Brain microvascular endothelial cell (primary cell): ENCODE measurements at regions not wholly inside any gene's neighbourhood (a gene's known extent, or its start where the extent isn't known, plus 50 kb on each side); places are given as distances from the start of the nearest gene placed in this dataset.
"Not testable (repeated sequence)": the region's sequence is repeated elsewhere in the genome, so short reads cannot be mapped to it uniquely, and the experiment has no call there.

ENCODE experiments used
- DNase-seq: peaks from one replicate; pipeline ENCODE4 v3.0.0-alpha.2; 2020
- H3K27ac ChIP-seq: fragments of 250-450 bp; sonication (Bioruptor Pico); 2 replicates; pipeline ENCODE4 v1.5.1; 2020; ENCODE audit warnings: mild to moderate bottlenecking, moderate library complexity
- H3K27me3 ChIP-seq: fragments of 250-450 bp; sonication (Bioruptor Pico); replicated peaks from 2 replicates; pipeline ENCODE4 v1.5.1; 2020; ENCODE audit warnings: mild to moderate bottlenecking
- H3K36me3 ChIP-seq: fragments of 250-450 bp; sonication (Bioruptor Pico); replicated peaks from 2 replicates; pipeline ENCODE4 v1.5.1; 2020; ENCODE audit warnings: mild to moderate bottlenecking
- H3K4me3 ChIP-seq: 2 replicates; pipeline ENCODE4 v1.5.1; 2011; ENCODE audit warnings: low read depth, mild to moderate bottlenecking, control low read depth, low read length, moderate library complexity
- in situ Hi-C: cut with HindIII; loops from 2 replicates; pipeline ENCODE4 v1.10.0; 2017; ENCODE audit warnings: low sequenced_read_pairs, low pct_ligation_motif_present
- TF ChIP-seq, protein P1 (sequence below): IDR thresholded peaks from 2 replicates; pipeline ENCODE4 v1.5.1; 2011; ENCODE audit warnings: low read depth, mild to moderate bottlenecking, moderate library complexity, low read length, control low read depth, inconsistent platforms; ENCODE audit errors: missing control alignments

DNA sequence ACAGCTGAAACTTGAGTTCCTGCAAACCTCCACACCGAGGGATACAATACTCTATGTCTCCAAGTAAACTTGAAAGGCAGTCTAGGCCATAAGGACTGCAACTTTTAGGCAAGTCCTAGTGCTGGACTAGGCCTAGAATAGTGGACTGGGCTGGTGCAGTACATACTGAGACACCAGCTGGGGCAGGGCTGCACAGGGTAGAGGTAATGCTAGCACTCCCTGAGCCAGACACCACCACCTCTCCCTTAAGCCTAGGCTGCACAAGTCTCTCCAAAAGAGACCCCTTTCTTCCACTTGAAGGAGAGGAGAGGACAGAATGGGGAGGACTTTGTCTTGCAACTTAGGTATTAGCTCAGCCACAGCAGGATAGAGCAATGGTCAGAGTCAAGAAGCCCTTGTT lies 65.7 kb upstream of the PTPRK start:
- in situ Hi-C loops: no loop called here
- Histone ChIP-seq H3K36me3 (no peaks in the 10 kb centered on the region), H3K4me3 (no peak overlapping the region), H3K27ac (no peak overlapping the region), H3K27me3 (no peaks in the 10 kb centered on the region)
- TF ChIP-seq, protein P1, sequence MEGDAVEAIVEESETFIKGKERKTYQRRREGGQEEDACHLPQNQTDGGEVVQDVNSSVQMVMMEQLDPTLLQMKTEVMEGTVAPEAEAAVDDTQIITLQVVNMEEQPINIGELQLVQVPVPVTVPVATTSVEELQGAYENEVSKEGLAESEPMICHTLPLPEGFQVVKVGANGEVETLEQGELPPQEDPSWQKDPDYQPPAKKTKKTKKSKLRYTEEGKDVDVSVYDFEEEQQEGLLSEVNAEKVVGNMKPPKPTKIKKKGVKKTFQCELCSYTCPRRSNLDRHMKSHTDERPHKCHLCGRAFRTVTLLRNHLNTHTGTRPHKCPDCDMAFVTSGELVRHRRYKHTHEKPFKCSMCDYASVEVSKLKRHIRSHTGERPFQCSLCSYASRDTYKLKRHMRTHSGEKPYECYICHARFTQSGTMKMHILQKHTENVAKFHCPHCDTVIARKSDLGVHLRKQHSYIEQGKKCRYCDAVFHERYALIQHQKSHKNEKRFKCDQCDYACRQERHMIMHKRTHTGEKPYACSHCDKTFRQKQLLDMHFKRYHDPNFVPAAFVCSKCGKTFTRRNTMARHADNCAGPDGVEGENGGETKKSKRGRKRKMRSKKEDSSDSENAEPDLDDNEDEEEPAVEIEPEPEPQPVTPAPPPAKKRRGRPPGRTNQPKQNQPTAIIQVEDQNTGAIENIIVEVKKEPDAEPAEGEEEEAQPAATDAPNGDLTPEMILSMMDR: no peak
- DNase-seq: no peak

DNA sequence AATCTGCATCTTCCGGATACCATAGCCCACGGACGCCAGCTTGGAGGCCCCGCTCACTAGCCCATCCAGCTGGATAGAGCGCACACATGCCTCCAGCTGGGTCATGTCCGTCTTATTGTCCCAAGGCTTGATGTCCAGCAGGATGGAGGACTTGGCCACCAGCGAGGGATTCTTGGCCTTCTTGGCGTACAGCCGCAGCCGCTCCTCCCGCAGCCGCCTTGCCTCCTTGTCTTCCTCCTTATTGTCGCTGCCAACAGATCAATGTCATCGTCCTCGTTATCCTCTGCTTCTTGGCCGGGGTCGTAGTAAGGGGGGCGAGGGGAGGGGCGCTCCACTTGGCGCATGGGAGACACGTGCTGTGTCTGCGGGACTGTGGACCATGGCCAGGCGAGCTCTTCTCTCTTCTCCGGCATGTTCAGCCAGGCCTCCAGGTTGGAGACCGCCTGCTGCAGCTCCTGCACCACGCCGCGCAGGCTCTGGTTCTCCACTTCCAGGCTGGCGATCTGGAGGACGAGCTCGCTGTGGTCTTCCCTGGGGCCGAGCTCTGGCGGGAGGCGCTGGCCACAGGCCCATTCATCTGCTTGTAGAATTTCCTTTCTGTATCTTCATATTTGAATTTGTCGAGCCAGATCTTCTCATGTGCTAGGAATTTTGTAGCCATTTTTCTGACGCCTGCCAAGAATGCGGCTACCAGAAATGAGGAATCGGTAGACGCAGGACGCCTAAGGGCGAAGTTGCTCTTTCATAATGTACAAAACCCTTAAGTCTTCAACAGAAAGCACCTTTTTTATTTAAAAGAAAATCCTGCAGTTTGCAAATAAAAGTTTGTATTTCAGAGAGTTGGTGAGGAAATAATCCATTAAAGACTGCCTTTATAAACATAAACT lies 60.1 kb upstream of the PTPRK start:
- in situ Hi-C loops: no loop called here
- Histone ChIP-seq H3K27ac (no peak overlapping the region), H3K4me3 (no peak overlapping the region), H3K36me3 (no peaks in the 10 kb centered on the region), H3K27me3 (no peaks in the 10 kb centered on the region)
- TF ChIP-seq, protein P1: no peak
- DNase-seq: no peak

DNA sequence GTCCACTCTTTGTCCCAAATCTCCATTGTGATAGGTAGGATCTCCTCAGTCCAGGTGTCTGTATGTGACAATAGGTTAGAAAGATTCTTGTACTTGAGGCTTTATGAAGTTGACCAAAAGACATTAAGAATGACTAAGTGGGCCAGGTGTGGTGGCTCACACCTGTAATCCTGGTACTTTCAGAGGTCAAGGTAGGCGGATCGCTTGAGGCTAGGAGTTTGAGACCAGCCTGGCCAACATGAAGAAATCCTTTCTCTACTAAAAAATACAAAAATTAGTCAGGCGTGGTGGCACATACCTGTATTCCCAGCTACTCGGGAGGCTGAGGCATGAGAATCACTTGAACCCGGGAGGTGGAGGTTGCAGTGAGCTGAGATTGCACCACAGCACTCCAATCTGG lies 54.9 kb upstream of the PTPRK start:
- DNase-seq, H3K4me3 ChIP-seq, H3K36me3 ChIP-seq, H3K27me3 ChIP-seq, in situ Hi-C loops, H3K27ac ChIP-seq: not testable (repeated sequence)

DNA sequence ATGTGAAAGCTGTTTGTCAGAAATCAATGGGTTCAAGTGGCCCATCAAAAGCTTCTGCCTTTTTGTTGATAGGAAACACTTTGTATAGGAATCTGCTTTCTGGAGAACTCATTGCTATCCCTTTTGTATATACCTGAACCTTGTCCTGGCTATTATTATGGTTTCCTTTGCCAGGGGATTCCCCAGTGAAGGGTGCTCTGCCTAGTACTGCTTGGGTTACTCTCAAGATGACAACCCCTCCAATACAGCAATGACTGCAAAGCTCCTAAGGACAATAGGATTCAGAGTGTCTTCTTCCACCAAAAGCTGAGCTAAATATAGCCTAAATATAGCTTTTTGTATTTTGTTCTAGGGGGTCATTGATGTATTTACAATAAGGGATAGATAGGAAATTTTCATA lies 54.0 kb upstream of the PTPRK start:
- Histone ChIP-seq H3K27ac (no peak overlapping the region), H3K4me3 (no peak overlapping the region), H3K27me3 (no peaks in the 10 kb centered on the region), H3K36me3 (no peaks in the 10 kb centered on the region)
- TF ChIP-seq, protein P1: no peak
- in situ Hi-C loops: no loop called here
- DNase-seq: no peak

DNA sequence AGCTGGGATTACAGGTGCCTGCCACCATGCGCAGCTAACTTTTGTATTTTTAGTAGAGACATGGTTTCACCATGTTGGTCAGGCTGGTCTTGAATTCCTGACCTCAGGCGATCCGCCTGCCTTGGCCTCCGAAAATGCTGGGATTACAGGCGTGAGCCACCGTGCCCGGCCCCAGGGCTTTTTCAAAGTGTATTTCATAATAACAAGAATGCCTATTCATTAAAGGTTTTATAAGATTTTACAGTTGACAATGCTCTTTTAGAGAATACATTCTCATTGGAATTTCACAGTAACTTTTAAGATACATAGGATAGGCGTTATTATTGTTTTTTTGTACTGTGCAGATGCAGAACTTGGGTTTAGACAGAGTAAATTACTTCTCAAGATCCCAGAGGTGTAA lies 52.6 kb upstream of the PTPRK start:
- no peak for DNase-seq
- Histone ChIP-seq H3K27ac (no peak overlapping the region), H3K27me3 (no peaks in the 10 kb centered on the region), H3K4me3 (no peak overlapping the region), H3K36me3 (no peaks in the 10 kb centered on the region)
- TF ChIP-seq, protein P1: no peak
- in situ Hi-C loops: no loop called here

DNA sequence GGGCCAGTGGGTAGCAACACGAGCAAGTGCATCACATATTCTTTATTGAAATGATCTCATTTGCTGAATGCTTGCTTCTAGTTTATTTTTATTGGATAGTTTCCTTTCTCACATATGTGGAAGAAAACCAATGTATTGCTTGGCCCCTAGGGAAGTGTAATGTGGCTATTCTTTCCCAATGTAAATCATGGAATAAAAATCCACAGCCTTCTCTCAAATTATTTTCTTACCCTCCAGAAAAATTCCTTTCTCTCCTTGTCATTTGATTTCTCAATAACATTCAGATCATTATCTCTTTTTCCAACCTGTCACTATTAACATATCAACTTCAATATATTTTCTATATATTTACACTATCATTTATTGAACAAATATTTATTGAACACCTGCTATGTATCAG lies 51.9 kb upstream of the PTPRK start:
- Histone ChIP-seq H3K27me3 (no peaks in the 10 kb centered on the region), H3K4me3 (no peak overlapping the region), H3K36me3 (no peaks in the 10 kb centered on the region), H3K27ac (no peak overlapping the region)
- no peak for DNase-seq
- in situ Hi-C loops: no loop called here
- TF ChIP-seq, protein P1: no peak
